ENCODE measurements at regions not wholly inside any gene's neighbourhood (a gene's known extent, or its start where the extent isn't known, plus 50 kb on each side); places are given as distances from the start of the nearest gene placed in this dataset.

- Mint-ChIP-seq H3K9me3 (peaks cover 40% of the 10 kb centered on the region), H3K4me1 (peaks cover 9% of the 10 kb centered on the region; the same call in 2 of the 3 replicates), H3K36me3 (ENCODE audit: low read depth) (peaks cover 38% of the 10 kb centered on the region), H3K27me3 (ENCODE audit: insufficient read depth, low read depth, poor library complexity) (peaks cover 3% of the 10 kb centered on the region), H3K4me3 (no peak overlapping the region), H3K27ac (peak overlapping the region; percentile 96)
- H3K36me3 ChIP-seq (ENCODE audit: insufficient read depth): 0 out of 2 replicates have a peak, but pooled peaks cover 5% of the 10 kb centered on the region
- H3F3A ChIP-seq (replicated peaks; ENCODE audit: low read depth): no peaks in the 10 kb centered on the region
- H3K4me2 ChIP-seq: no peak overlapping the region
- H2AFZ ChIP-seq: no peak overlapping the region
- H3K27ac ChIP-seq (ENCODE audit: low read depth): peak overlapping the region; percentile 85
- no peaks in the 10 kb centered on the region for H3K27me3 ChIP-seq (ENCODE audit: insufficient read depth)
- H3K9me2 ChIP-seq (ENCODE audit: insufficient read depth): no peaks in the 10 kb centered on the region
- no peak for ATAC-seq
- DNase-seq (ENCODE audit: low spot score): no peak
- H3K4me3 ChIP-seq: no peak overlapping the region
- H3K4me1 ChIP-seq (ENCODE audit: insufficient read depth): no peaks in the 10 kb centered on the region; the same call in 1 of the 2 replicates
- no peaks in the 10 kb centered on the region for H4K20me1 ChIP-seq (replicated peaks; ENCODE audit: insufficient read depth)
- TF ChIP-seq EZH2phosphoT487 (IDR thresholded peaks at IDR 0.05; ENCODE audit: unreplicated experiment): no peak
- TF ChIP-seq ZNF331 (CRISPR knock-in tag; IDR thresholded peaks at IDR 0.05; ENCODE audit: low read depth): no peak
- TF ChIP-seq ZNF114 (CRISPR knock-in tag; IDR thresholded peaks at IDR 0.05): no peak
- TF ChIP-seq EZH2 (IDR thresholded peaks at IDR 0.05; ENCODE audit: low read depth, unreplicated experiment): no peak
- no peak for TF ChIP-seq JUNB (IDR thresholded peaks at IDR 0.05; ENCODE audit: unreplicated experiment)
- TF ChIP-seq, protein P1, sequence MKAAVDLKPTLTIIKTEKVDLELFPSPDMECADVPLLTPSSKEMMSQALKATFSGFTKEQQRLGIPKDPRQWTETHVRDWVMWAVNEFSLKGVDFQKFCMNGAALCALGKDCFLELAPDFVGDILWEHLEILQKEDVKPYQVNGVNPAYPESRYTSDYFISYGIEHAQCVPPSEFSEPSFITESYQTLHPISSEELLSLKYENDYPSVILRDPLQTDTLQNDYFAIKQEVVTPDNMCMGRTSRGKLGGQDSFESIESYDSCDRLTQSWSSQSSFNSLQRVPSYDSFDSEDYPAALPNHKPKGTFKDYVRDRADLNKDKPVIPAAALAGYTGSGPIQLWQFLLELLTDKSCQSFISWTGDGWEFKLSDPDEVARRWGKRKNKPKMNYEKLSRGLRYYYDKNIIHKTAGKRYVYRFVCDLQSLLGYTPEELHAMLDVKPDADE (IDR thresholded peaks at IDR 0.05): no peak
- no peaks in the 10 kb centered on the region for H3K79me2 ChIP-seq (replicated peaks; ENCODE audit: insufficient read depth)
Observed at GRCh38 chrX:113399506-113400192, 559.0 kb upstream of the AMOT start.

GRCh38 chrX:113392355-113392754 lies 551.7 kb upstream of the AMOT start:
- H3K4me3 Mint-ChIP-seq: no peak overlapping the region
- ATAC-seq: no peak
- H3K27me3 Mint-ChIP-seq (ENCODE audit: insufficient read depth, low read depth, poor library complexity): peaks cover 2% of the 10 kb centered on the region
- no peak overlapping the region for H3K27ac Mint-ChIP-seq
- Histone ChIP-seq H3K4me3 (no peak overlapping the region), H4K20me1 (replicated peaks; ENCODE audit: insufficient read depth) (no peaks in the 10 kb centered on the region), H3K79me2 (replicated peaks; ENCODE audit: insufficient read depth) (no peaks in the 10 kb centered on the region), H2AFZ (no peak overlapping the region), H3K4me1 (ENCODE audit: insufficient read depth) (no peaks in the 10 kb centered on the region), H3F3A (replicated peaks; ENCODE audit: low read depth) (no peaks in the 10 kb centered on the region), H3K27me3 (ENCODE audit: insufficient read depth) (no peaks in the 10 kb centered on the region), H3K27ac (ENCODE audit: low read depth) (no peak overlapping the region), H3K4me2 (no peak overlapping the region), H3K9me2 (ENCODE audit: insufficient read depth) (no peaks in the 10 kb centered on the region), H3K36me3 (ENCODE audit: insufficient read depth) (no peaks in the 10 kb centered on the region)
- H3K9me3 Mint-ChIP-seq: peaks cover 31% of the 10 kb centered on the region
- no peak for TF ChIP-seq EZH2 (IDR thresholded peaks at IDR 0.05; ENCODE audit: low read depth, unreplicated experiment)
- TF ChIP-seq ZNF114 (CRISPR knock-in tag; IDR thresholded peaks at IDR 0.05): no peak
- no peak for TF ChIP-seq JUNB (IDR thresholded peaks at IDR 0.05; ENCODE audit: unreplicated experiment)
- no peak for TF ChIP-seq POLR2AphosphoS5 (IDR thresholded peaks at IDR 0.05; ENCODE audit: low read depth)
- no peak for DNase-seq (ENCODE audit: low spot score)
- H3K4me1 Mint-ChIP-seq: no peaks in the 10 kb centered on the region
- H3K36me3 Mint-ChIP-seq (ENCODE audit: low read depth): peaks cover 29% of the 10 kb centered on the region; the same call in 2 of the 3 replicates

DNA sequence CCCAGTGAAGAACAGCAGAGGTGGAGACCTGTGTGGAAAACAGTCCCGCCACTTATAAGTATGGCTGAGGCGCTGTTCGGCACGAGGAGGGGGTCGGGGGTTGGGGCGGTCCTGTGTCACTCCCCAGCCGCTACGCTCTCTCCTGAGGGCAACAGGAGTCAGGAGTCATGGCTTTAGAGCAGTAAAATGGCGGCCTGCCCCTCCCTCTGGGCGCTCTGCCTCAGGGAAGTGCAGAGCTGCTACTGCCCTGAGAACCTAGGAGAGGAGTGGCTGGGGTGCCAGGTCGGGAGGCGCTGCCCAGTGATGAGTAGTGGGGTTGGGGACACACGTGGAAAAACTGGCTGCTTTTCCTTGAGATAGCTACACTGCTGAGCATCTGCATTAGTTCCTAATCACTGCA lies 551.2 kb upstream of the AMOT start:
- Mint-ChIP-seq H3K27ac (no peak overlapping the region), H3K4me1 (no peaks in the 10 kb centered on the region), H3K4me3 (no peak overlapping the region), H3K36me3 (ENCODE audit: low read depth) (peaks cover 29% of the 10 kb centered on the region; the same call in 2 of the 3 replicates), H3K27me3 (ENCODE audit: insufficient read depth, low read depth, poor library complexity) (peaks cover 2% of the 10 kb centered on the region), H3K9me3 (peaks cover 31% of the 10 kb centered on the region)
- H3K27me3 ChIP-seq (ENCODE audit: insufficient read depth): no peaks in the 10 kb centered on the region
- no peak overlapping the region for H3K4me2 ChIP-seq
- no peaks in the 10 kb centered on the region for H4K20me1 ChIP-seq (replicated peaks; ENCODE audit: insufficient read depth)
- H3K4me1 ChIP-seq (ENCODE audit: insufficient read depth): no peaks in the 10 kb centered on the region
- H3K79me2 ChIP-seq (replicated peaks; ENCODE audit: insufficient read depth): no peaks in the 10 kb centered on the region
- H3K27ac ChIP-seq (ENCODE audit: low read depth): no peak overlapping the region
- ATAC-seq (no peak), DNase-seq (ENCODE audit: low spot score) (no peak)
- no peaks in the 10 kb centered on the region for H3F3A ChIP-seq (replicated peaks; ENCODE audit: low read depth)
- no peak overlapping the region for H2AFZ ChIP-seq
- H3K36me3 ChIP-seq (ENCODE audit: insufficient read depth): no peaks in the 10 kb centered on the region
- H3K4me3 ChIP-seq: no peak overlapping the region
- H3K9me2 ChIP-seq (ENCODE audit: insufficient read depth): no peaks in the 10 kb centered on the region
- TF ChIP-seq ZNF462 (CRISPR knock-in tag; IDR thresholded peaks at IDR 0.05) (no peak), ZNF114 (CRISPR knock-in tag; IDR thresholded peaks at IDR 0.05) (no peak)

All from GM23338 (cell line).